RPMI7951 (cell line): ENCODE measurements at regions not wholly inside any gene's neighbourhood (a gene's known extent, or its start where the extent isn't known, plus 50 kb on each side); places are given as distances from the start of the nearest gene placed in this dataset.
"Not testable (repeated sequence)": the region's sequence is repeated elsewhere in the genome, so short reads cannot be mapped to it uniquely, and the experiment has no call there.

Experiments
- DNase-seq: peaks from one replicate; pipeline ENCODE4 v3.0.0-alpha.2; 2012; ENCODE audit warnings: low read depth

DNA sequence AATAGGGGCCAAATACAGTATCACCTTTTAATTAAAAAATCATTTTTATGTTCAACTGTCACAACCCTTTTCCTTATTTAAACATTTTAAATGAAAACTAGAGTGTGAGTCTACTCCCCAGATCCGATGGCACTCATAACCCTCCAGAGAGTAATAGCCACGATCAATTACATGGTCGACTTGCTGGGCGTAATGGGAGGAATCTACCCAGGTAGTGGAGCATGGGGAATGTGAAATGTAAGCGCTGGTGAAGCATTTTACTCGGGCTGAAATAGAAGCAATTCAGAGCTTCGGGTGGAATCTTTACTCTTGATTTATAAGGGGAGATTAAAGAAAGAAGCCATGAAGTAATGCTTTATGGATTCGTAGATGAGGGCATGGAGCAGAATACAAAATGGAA is 321.9 kb downstream of the ACTR3B start:
- DNase-seq = no peak

- no peak for DNase-seq
These were observed 324.7 kb downstream of the ACTR3B start for GRCh38 chr7:153084278-153084677.

GRCh38 chr7:153087498-153087897 is 327.9 kb downstream of the ACTR3B start:
- DNase-seq = peak; percentile 4

DNA sequence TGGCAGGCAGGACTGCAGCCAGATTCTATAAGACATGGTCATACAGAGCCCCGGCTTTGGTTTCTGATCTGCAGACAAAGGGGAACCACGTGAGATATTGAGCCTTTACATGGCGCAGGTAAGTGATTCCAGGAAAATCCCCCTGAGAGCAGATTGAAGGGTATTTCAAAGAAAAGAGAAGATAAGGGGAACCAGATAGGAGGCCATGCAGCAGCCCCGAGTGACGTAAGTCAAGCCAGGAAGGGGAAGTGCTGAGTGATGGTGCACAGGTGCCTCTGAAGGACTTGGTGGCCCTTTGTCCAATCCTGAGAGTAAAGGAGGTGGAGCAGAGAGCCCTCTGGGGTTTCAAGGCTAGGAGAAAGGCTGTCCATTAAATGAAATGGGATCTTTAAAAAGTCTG is 329.0 kb downstream of the ACTR3B start:
- DNase-seq = no peak

DNA sequence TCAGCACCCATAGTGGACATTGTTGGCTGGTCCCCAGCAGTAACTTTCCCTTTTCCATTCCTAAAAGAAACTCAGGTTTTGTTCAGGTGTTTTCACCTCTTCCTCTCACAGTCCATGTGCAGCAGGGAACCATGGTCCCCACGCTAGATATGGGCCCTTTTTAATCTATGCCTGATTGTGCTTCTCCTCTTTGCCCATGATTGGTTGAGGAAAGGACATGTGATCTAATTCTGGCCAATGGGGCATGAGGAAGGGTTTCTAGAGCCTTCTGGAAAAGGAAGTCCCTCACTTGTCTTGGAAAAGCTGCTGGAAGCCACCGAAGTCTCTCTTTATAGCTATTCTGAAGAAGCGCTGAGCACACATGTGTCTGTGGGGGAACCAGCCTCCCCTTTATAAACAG is 330.7 kb downstream of the ACTR3B start:
- DNase-seq = no peak

DNA sequence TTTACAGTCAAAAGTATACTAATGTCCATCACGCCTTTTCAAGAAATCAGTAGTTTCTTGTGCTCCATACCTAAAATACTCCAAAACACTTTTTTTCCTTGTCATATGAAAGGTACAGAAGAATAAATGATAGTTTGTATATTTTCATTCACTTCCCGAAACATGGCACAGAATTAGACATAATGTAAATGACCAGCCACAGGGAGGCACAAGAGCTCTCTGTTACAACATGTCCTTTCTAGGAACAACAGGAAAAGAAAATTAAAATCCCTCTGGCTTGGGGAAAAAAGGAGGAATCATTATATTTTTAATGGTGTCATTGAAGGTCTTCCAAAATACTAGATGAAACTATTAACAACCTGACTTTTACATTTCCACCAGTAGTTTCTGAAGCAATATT is 331.2 kb downstream of the ACTR3B start:
- no peak for DNase-seq

GRCh38 chr7:153091477-153091876 is 331.9 kb downstream of the ACTR3B start:
- DNase-seq = no peak

GRCh38 chr7:153097511-153098201 is 338.1 kb downstream of the ACTR3B start:
- no peak for DNase-seq

- DNase-seq = no peak
These were observed 339.7 kb downstream of the ACTR3B start for GRCh38 chr7:153099235-153099634.

- DNase-seq = no peak
These were observed 341.2 kb downstream of the ACTR3B start for GRCh38 chr7:153100691-153101237.

DNA sequence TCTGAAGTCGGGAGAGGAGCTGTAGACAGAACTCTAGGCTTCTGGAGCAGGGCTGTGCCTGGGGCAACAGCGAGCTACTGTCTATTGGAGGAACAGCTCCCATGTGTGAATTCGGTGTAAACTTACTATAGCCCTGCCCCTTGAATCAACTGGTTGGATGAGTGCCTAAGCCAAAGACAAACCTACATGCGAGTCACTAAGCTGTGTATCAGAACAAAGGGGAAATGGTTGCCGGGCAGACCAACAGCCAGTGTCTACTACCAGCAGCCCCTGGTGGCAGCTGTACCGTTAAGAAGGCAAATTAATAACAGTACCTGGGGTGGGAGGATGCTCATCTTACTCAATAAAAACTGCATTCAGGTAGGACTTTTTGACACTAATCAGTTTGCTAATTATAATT is 343.6 kb downstream of the ACTR3B start:
- DNase-seq = no peak

DNA sequence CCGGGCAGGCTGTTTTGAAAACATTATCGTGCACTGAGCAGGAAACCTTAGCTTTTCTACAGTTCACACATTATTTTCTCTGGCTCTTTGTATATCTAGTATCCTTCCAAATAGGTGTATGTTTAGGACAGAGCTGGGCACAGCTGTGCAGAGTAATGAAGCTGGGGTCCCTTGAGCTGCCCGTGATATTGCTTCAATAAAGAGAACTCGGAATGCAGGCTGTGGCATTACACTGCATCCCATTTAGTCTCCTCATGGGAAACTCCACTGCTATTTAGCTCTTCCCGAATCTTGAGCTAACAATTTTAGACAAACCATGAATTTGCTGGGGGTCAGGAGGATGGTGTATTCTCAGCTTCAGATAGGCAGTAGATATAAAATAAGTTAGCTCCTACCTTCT is 348.3 kb downstream of the ACTR3B start:
- no peak for DNase-seq

DNA sequence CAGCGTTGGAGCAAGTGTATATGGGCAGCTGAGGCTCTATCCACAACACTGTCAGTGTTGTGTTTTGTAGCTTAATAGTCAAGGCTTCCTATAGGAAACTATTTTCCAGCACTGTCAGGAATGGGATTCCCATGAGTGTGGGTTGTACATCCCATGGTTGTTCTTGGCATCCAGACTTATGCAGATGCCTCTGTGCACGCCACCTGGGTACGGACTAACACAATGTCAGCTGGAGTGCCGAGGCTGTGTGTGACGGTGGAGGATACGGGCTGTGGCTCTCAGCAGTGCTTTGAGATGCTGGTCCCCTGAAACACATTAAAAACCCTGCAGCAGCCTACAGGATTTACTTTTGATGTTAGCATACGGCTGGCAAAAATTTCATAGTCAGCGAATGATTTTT is 350.0 kb downstream of the ACTR3B start:
- DNase-seq = no peak

DNA sequence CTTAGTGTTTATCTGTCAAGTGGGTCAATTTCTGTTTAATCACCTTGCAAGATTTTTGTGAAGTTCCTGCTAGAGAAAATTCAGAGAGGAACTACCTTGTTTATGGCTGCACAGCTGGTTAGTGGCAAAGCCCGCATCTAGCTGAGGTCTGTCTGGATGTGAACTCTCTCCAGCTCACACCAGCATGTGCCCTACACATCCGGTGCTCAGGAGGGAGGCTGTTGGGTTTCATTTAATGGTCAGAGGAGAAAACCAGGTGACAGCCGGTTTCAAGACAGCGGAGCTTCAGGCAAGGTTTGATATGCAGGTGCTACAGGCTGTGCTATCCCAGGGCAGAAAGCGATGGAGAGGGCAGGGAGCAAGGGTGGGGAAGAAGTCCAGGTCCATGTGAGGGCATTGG is 351.1 kb downstream of the ACTR3B start:
- no peak for DNase-seq

- not testable (repeated sequence) for DNase-seq
These were observed 362.7 kb downstream of the ACTR3B start for GRCh38 chr7:153122255-153122654.

- no peak for DNase-seq
These were observed 370.5 kb downstream of the ACTR3B start for GRCh38 chr7:153130052-153130451.

DNA sequence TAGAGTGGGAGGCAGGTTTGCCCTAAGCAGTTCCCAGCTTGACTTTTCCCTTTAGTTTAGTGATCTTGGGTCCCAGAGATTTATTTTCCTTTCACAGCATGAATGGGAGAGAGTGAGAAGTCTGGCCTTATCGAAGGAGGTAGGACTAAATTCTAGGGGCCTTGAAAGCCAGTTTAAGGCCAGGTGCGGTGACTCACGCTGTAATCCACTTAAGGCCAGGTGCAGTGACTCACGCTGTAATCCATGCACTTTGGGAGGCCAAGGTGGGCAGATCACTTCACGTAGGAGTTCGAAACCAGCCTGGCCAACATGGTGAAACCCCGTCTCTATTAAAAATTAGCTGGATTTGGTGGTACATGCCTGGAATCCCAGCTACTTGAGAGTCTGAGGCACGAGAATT is 392.2 kb downstream of the ACTR3B start:
- no peak for DNase-seq

- DNase-seq = no peak
These were observed 393.4 kb downstream of the ACTR3B start for GRCh38 chr7:153152801-153153422.

DNA sequence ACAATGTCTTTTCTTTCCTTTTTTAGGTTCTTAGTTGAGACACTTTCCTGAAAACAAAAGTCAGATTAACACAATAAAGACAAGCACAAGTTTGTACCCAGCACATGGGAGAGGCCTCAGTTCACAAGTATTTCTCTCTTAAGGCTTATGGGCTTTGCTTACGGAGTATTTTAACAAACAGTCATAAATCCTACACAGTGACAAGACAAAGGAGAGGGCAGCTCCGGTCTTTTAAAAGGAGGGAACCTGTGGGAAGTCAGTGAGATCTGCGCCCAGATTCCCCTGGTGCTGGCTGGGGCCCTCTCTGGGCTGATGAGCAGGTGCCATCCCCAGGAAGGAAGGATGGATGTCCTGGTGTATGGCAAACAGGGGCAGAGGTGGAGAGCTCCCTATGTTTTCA is 398.6 kb downstream of the ACTR3B start:
- DNase-seq = no peak

- DNase-seq = no peak
These were observed 410.7 kb downstream of the ACTR3B start for GRCh38 chr7:153170287-153170686.

DNA sequence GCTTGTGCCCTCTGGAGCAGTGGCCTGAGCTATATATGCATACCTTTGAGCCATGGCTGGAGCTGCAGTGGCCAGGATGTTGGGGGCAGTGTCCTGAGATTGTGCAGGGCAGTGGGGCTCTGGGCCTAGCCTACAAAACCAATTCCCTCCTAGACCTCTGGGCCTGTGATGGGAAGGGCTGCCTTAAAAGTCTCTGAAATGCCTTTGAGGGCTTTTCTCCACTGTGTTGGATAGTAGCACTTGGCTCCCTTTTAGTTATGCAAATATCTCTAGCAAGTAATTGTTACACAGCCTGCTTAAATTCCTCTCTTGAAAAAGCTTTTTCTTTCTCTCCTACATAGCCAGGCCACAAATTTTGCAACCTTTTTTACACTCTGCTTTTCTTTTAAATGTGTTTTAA is 426.4 kb downstream of the ACTR3B start:
- DNase-seq = no peak

DNA sequence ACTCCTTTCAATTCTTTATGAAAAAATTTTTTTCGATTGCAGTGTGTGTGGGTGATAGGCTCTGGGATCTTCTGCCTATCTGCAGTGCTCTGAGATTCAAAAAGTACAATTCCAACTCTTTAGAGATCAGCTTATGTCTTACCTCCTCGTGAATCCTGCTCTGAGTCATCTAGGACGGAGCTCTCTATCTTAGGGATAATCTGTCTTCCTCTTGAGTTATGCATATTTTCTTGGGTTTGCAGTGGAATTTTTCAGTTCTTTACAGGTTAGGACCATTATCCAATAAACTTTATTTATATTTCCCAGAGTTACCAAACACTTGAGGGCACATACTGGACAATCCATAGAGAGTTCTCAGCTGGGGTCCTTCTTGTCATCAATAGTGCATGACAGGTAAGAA is 428.6 kb downstream of the ACTR3B start:
- no peak for DNase-seq

GRCh38 chr7:153188630-153189029 is 429.1 kb downstream of the ACTR3B start:
- no peak for DNase-seq

- peak; percentile 2 for DNase-seq
These were observed 430.9 kb downstream of the ACTR3B start for GRCh38 chr7:153190452-153190851.
